GM19397 (cell line): ENCODE measurements at regions not wholly inside any gene's neighbourhood (a gene's known extent, or its start where the extent isn't known, plus 50 kb on each side); places are given as distances from the start of the nearest gene placed in this dataset.
"Not testable (repeated sequence)": the region's sequence is repeated elsewhere in the genome, so short reads cannot be mapped to it uniquely, and the experiment has no call there.

ENCODE experiments used
- ATAC-seq: cut with Tn5 transposase; IDR thresholded peaks from one replicate; pipeline ENCODE4 v1.9.1; 2021; ENCODE audit warnings: mild to moderate bottlenecking, moderate library complexity; ENCODE audit not compliant: unreplicated experiment

GRCh38 chr4:27119239-27119638 is 258.6 kb downstream of the STIM2 start:
- ATAC-seq: no peak

- no peak for ATAC-seq
Observed at GRCh38 chr4:27121830-27122229, 261.2 kb downstream of the STIM2 start.

- ATAC-seq: no peak
Observed at GRCh38 chr4:27123123-27123768, 262.6 kb downstream of the STIM2 start.

GRCh38 chr4:27123769-27124124 is 263.1 kb downstream of the STIM2 start:
- ATAC-seq: no peak

GRCh38 chr4:27126895-27127294 is 266.3 kb downstream of the STIM2 start:
- ATAC-seq: not testable (repeated sequence)

GRCh38 chr4:27128443-27128842 is 267.8 kb downstream of the STIM2 start:
- ATAC-seq: no peak

GRCh38 chr4:27129871-27130366 is 269.3 kb downstream of the STIM2 start:
- no peak for ATAC-seq

GRCh38 chr4:27132497-27132896 is 271.9 kb downstream of the STIM2 start:
- ATAC-seq: no peak

GRCh38 chr4:27140486-27140885 is 279.8 kb downstream of the STIM2 start:
- ATAC-seq: no peak

- no peak for ATAC-seq
Observed at GRCh38 chr4:27141530-27141929, 280.9 kb downstream of the STIM2 start.

GRCh38 chr4:27142841-27143240 is 282.2 kb downstream of the STIM2 start:
- no peak for ATAC-seq

GRCh38 chr4:27145597-27145996 is 285.0 kb downstream of the STIM2 start:
- no peak for ATAC-seq

GRCh38 chr4:27148211-27148895 is 287.7 kb downstream of the STIM2 start:
- no peak for ATAC-seq

- no peak for ATAC-seq
Observed at GRCh38 chr4:27149541-27150212, 289.0 kb downstream of the STIM2 start.

GRCh38 chr4:27152703-27153102 is 292.1 kb downstream of the STIM2 start:
- ATAC-seq: no peak

- ATAC-seq: no peak
Observed at GRCh38 chr4:27154706-27155105, 294.1 kb downstream of the STIM2 start.

GRCh38 chr4:27161191-27161590 is 300.6 kb downstream of the STIM2 start:
- no peak for ATAC-seq

- ATAC-seq: no peak
Observed at GRCh38 chr4:27168783-27169182, 308.1 kb downstream of the STIM2 start.

- no peak for ATAC-seq
Observed at GRCh38 chr4:27173280-27173679, 312.6 kb downstream of the STIM2 start.

GRCh38 chr4:27176400-27176799 is 315.8 kb downstream of the STIM2 start:
- no peak for ATAC-seq

GRCh38 chr4:27176881-27177280 is 316.2 kb downstream of the STIM2 start:
- ATAC-seq: no peak

- ATAC-seq: no peak
Observed at GRCh38 chr4:27178061-27178460, 317.4 kb downstream of the STIM2 start.
